SK-N-SH treated with all-trans-retinoic acid at 6 μM for 48 hours (cell line): ENCODE measurements at regions not wholly inside any gene's neighbourhood (a gene's known extent, or its start where the extent isn't known, plus 50 kb on each side); places are given as distances from the start of the nearest gene placed in this dataset.

Source experiments
- ATAC-seq: fragments of 200-7000 bp; cut with Tn5 transposase; 3 replicates; pipeline ENCODE4 v1.9.1; 2020; ENCODE audit warnings: mild to moderate bottlenecking, moderate library complexity
- ARNTL ChIP-seq: fragments of 450-650 bp; formaldehyde crosslinking; IDR thresholded peaks from 2 replicates; pipeline ENCODE4 v1.5.0; 2020; ENCODE audit warnings: low read depth, mild to moderate bottlenecking, moderate library complexity, borderline replicate concordance
- BACH2 ChIP-seq: fragments of 250-450 bp; sonication (Bioruptor Pico); IDR thresholded peaks from 2 replicates; pipeline ENCODE4 v1.9.0; 2021; ENCODE audit warnings: mild to moderate bottlenecking, borderline replicate concordance
- CREB5 ChIP-seq: fragments of 250-450 bp; sonication (Bioruptor Pico); IDR thresholded peaks from 2 replicates; pipeline ENCODE4 v1.5.1; 2020; ENCODE audit warnings: low read depth, mild to moderate bottlenecking, moderate library complexity
- CSDC2 ChIP-seq: fragments of 250-450 bp; sonication (Bioruptor Pico); IDR thresholded peaks from 2 replicates; pipeline ENCODE4 v1.5.0; 2020; ENCODE audit warnings: mild to moderate bottlenecking, moderate library complexity
- CSRNP3 ChIP-seq: fragments of 250-450 bp; sonication (Bioruptor Pico); IDR thresholded peaks from 2 replicates; pipeline ENCODE4 v1.5.1; 2021; ENCODE audit warnings: mild to moderate bottlenecking, moderate library complexity
- ESRRG ChIP-seq: fragments of 250-450 bp; sonication (Bioruptor Pico); IDR thresholded peaks from 2 replicates; pipeline ENCODE4 v1.6.1; 2021; ENCODE audit warnings: mild to moderate bottlenecking
- GLIS3 ChIP-seq: fragments of 250-450 bp; sonication (Bioruptor Pico); IDR thresholded peaks from 2 replicates; pipeline ENCODE4 v1.5.0; 2020; ENCODE audit warnings: mild to moderate bottlenecking, moderate library complexity
- ISL1 ChIP-seq: fragments of 250-450 bp; sonication (Bioruptor Pico); IDR thresholded peaks from 2 replicates; pipeline ENCODE4 v2.1.2; 2022; ENCODE audit warnings: mild to moderate bottlenecking, moderate library complexity
- OSR1 ChIP-seq: fragments of 250-450 bp; sonication (Bioruptor Pico); IDR thresholded peaks from 2 replicates; pipeline ENCODE4 v1.8.0; 2022; ENCODE audit warnings: moderate library complexity, mild to moderate bottlenecking, inconsistent platforms
- PATZ1 ChIP-seq: fragments of 250-450 bp; sonication (Bioruptor Pico); IDR thresholded peaks from 2 replicates; pipeline ENCODE4 v1.8.0; 2020; ENCODE audit warnings: mild to moderate bottlenecking, moderate library complexity, borderline replicate concordance
- POU6F1 ChIP-seq: fragments of 250-450 bp; sonication (Bioruptor Pico); IDR thresholded peaks from 2 replicates; pipeline ENCODE4 v1.8.0; 2021; ENCODE audit warnings: low read depth, mild to moderate bottlenecking, moderate library complexity, borderline replicate concordance
- PPARA ChIP-seq: fragments of 250-450 bp; sonication (Bioruptor Pico); IDR thresholded peaks from 2 replicates; pipeline ENCODE4 v1.5.0; 2020; ENCODE audit warnings: mild to moderate bottlenecking, borderline replicate concordance
- RARB ChIP-seq: fragments of 250-450 bp; sonication (Bioruptor Pico); IDR thresholded peaks from 2 replicates; pipeline ENCODE4 v1.8.0; 2021; ENCODE audit warnings: mild to moderate bottlenecking, moderate library complexity
- SNAI2 ChIP-seq: fragments of 250-450 bp; sonication (Bioruptor Pico); IDR thresholded peaks from 2 replicates; pipeline ENCODE4 v1.5.0; 2020; ENCODE audit warnings: mild to moderate bottlenecking, moderate library complexity
- TCF4 ChIP-seq: fragments of 250-450 bp; sonication (Bioruptor Pico); IDR thresholded peaks from 2 replicates; pipeline ENCODE4 v1.8.0; 2021; ENCODE audit warnings: mild to moderate bottlenecking, moderate library complexity, borderline replicate concordance
- TOX ChIP-seq: fragments of 250-450 bp; sonication (Bioruptor Pico); IDR thresholded peaks from 2 replicates; pipeline ENCODE4 v1.8.0; 2021; ENCODE audit warnings: mild to moderate bottlenecking, moderate library complexity, borderline replicate concordance
- TSHZ2 ChIP-seq: fragments of 250-450 bp; sonication (Bioruptor Pico); IDR thresholded peaks from 2 replicates; pipeline ENCODE4 v1.5.0; 2020; ENCODE audit warnings: mild to moderate bottlenecking, moderate library complexity
- ZC3H10 ChIP-seq: fragments of 250-450 bp; sonication (Bioruptor Pico); IDR thresholded peaks from 2 replicates; pipeline ENCODE4 v1.5.1; 2021; ENCODE audit warnings: mild to moderate bottlenecking, moderate library complexity
- ZFP3 ChIP-seq: fragments of 250-450 bp; sonication (Bioruptor Pico); IDR thresholded peaks from 2 replicates; pipeline ENCODE4 v1.5.0; 2020; ENCODE audit warnings: mild to moderate bottlenecking, moderate library complexity
- ZFP30 ChIP-seq: fragments of 450-650 bp; formaldehyde crosslinking; IDR thresholded peaks from 2 replicates; pipeline ENCODE4 v1.5.0; 2022; ENCODE audit warnings: mild to moderate bottlenecking, moderate library complexity
- ZNF565 ChIP-seq: fragments of 450-650 bp; formaldehyde crosslinking; conservative IDR thresholded peaks from 2 replicates; pipeline ENCODE4 v1.5.0; 2020; ENCODE audit warnings: low read depth, mild to moderate bottlenecking, moderate library complexity
- ZNF70 ChIP-seq: fragments of 450-650 bp; formaldehyde crosslinking; IDR thresholded peaks from 2 replicates; pipeline ENCODE4 v1.5.0; 2020; ENCODE audit warnings: mild to moderate bottlenecking, moderate library complexity

GRCh38 chr3:24683090-24683489 is 188.4 kb upstream of the THRB start:
- no peak for TF ChIP-seq ZNF70 (CRISPR knock-in tag)
- no peak for TF ChIP-seq OSR1 (CRISPR knock-in tag)
- no peak for TF ChIP-seq RARB (CRISPR knock-in tag)
- TF ChIP-seq ISL1, result no peak
- TF ChIP-seq ZFP3 (CRISPR knock-in tag), result no peak
- no peak for TF ChIP-seq ARNTL (CRISPR knock-in tag)
- TF ChIP-seq BACH2 (CRISPR knock-in tag), result no peak
- TF ChIP-seq TSHZ2 (CRISPR knock-in tag), result no peak
- TF ChIP-seq CSDC2, result no peak
- no peak for TF ChIP-seq CSRNP3
- no peak for TF ChIP-seq ZC3H10 (CRISPR knock-in tag)
- no peak for TF ChIP-seq GLIS3 (CRISPR knock-in tag)
- no peak for TF ChIP-seq ZNF565 (CRISPR knock-in tag)
- no peak for TF ChIP-seq SNAI2 (CRISPR knock-in tag)
- no peak for TF ChIP-seq POU6F1
- TF ChIP-seq PPARA (CRISPR knock-in tag), result no peak
- no peak for TF ChIP-seq CREB5 (CRISPR knock-in tag)
- TF ChIP-seq TCF4 (CRISPR knock-in tag), result no peak
- no peak for ATAC-seq

- TF ChIP-seq RARB (CRISPR knock-in tag) (no peak), ESRRG (no peak), PPARA (CRISPR knock-in tag) (no peak), BACH2 (CRISPR knock-in tag) (no peak), ZFP30 (CRISPR knock-in tag) (no peak), PATZ1 (no peak)
- TF ChIP-seq, all 23 proteins: peak for 0
- peak; percentile 68 for ATAC-seq
Observed at GRCh38 chr3:24683633-24684384, 189.2 kb upstream of the THRB start.

- no peak for TF ChIP-seq ARNTL (CRISPR knock-in tag)
- TF ChIP-seq PATZ1, result no peak
- TF ChIP-seq TOX (CRISPR knock-in tag), result no peak
- no peak for TF ChIP-seq POU6F1
- TF ChIP-seq ZFP3 (CRISPR knock-in tag), result no peak
- TF ChIP-seq RARB (CRISPR knock-in tag), result no peak
- no peak for TF ChIP-seq CREB5 (CRISPR knock-in tag)
- TF ChIP-seq PPARA (CRISPR knock-in tag), result no peak
- no peak for TF ChIP-seq ZNF70 (CRISPR knock-in tag)
- TF ChIP-seq SNAI2 (CRISPR knock-in tag), result no peak
- no peak for TF ChIP-seq BACH2 (CRISPR knock-in tag)
- no peak for TF ChIP-seq OSR1 (CRISPR knock-in tag)
- no peak for TF ChIP-seq CSDC2
- TF ChIP-seq ZC3H10 (CRISPR knock-in tag), result no peak
- ATAC-seq, result no peak
Observed at GRCh38 chr3:24684506-24685023, 189.9 kb upstream of the THRB start.
